ENCODE measurements at regions not wholly inside any gene's neighbourhood (a gene's known extent, or its start where the extent isn't known, plus 50 kb on each side); places are given as distances from the start of the nearest gene placed in this dataset.

GRCh38 chr10:90193240-90193985 lies 492.0 kb downstream of the KIF20B start:
- no peak for TF ChIP-seq EZH2 (IDR thresholded peaks at IDR 0.05; ENCODE audit: borderline replicate concordance, insufficient read depth, low read depth, low read length, poor library complexity, severe bottlenecking)
- TF ChIP-seq, protein P1, sequence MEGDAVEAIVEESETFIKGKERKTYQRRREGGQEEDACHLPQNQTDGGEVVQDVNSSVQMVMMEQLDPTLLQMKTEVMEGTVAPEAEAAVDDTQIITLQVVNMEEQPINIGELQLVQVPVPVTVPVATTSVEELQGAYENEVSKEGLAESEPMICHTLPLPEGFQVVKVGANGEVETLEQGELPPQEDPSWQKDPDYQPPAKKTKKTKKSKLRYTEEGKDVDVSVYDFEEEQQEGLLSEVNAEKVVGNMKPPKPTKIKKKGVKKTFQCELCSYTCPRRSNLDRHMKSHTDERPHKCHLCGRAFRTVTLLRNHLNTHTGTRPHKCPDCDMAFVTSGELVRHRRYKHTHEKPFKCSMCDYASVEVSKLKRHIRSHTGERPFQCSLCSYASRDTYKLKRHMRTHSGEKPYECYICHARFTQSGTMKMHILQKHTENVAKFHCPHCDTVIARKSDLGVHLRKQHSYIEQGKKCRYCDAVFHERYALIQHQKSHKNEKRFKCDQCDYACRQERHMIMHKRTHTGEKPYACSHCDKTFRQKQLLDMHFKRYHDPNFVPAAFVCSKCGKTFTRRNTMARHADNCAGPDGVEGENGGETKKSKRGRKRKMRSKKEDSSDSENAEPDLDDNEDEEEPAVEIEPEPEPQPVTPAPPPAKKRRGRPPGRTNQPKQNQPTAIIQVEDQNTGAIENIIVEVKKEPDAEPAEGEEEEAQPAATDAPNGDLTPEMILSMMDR (IDR thresholded peaks at IDR 0.05) = no peak

Data from B cell (primary cell).